OCI-LY3 (cell line): ENCODE measurements at regions not wholly inside any gene's neighbourhood (a gene's known extent, or its start where the extent isn't known, plus 50 kb on each side); places are given as distances from the start of the nearest gene placed in this dataset.

ENCODE experiments used
- CTCF ChIP-seq: fragments of 200-600, 300-600 bp; sonication (generic); IDR thresholded peaks from 2 replicates; pipeline ENCODE4 v1.5.1; 2014; ENCODE audit warnings: antibody characterized with exemption, low read length, low read depth
- EZH2phosphoT487 ChIP-seq: fragments of 200-600 bp; shearing (Covaris generic); IDR thresholded peaks from 2 replicates; pipeline ENCODE4 v1.6.1; 2018; ENCODE audit warnings: antibody characterized with exemption, mixed run types, low read depth

GRCh38 chr3:110349295-110349694 lies 722.3 kb upstream of the NECTIN3 start:
- TF ChIP-seq CTCF = no peak
- no peak for TF ChIP-seq EZH2phosphoT487
